ENCODE measurements at regions not wholly inside any gene's neighbourhood (a gene's known extent, or its start where the extent isn't known, plus 50 kb on each side); places are given as distances from the start of the nearest gene placed in this dataset.

DNA sequence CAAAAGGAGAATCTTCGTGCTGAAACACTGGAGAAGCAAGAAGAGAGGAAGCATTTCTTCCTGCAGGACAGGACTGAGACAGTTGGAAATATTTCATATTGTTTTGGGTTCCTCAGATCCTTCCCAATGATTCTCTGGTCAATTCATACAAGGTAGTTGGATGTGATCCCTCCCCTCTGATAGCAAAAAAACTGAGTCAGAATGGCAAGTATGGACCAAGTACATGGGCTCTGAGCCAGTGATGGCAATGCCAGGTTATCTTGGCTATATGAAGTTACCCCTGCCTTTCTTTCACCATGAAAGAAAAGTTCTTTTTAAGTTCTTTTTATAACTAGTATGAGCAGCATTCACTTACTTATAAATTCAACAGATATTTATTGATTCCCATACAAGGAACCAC lies 124.4 kb upstream of the PTPRZ1 start:
- DNase-seq (ENCODE audit: low read depth), result no peak
- no peak for TF ChIP-seq CTCF (IDR thresholded peaks at IDR 0.05; ENCODE audit: low read depth, low read length, missing control alignments)
- no peak overlapping the region for H3K4me3 ChIP-seq (ENCODE audit: low read depth, low read length)

DNA sequence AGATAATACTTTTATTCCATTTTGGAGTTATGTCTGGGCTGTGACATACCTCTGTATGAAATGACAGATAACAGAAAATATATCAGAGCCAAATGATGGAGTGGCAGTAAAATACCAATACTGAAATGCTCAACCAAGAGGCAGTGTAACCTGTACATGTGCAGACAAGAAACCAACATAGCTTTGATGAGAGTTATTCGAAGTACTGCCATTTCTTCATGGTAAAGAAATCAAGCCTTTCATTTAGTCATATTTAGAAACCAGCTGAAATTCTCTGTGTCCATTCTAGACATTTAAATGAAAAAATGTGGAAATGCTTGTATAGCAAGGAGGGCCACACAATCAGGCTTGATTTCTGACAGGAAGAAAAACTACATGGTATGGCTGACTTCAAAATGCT lies 127.1 kb upstream of the PTPRZ1 start:
- no peak for DNase-seq (ENCODE audit: low read depth)
- TF ChIP-seq CTCF (IDR thresholded peaks at IDR 0.05; ENCODE audit: low read depth, low read length, missing control alignments), result no peak
- no peak overlapping the region for H3K4me3 ChIP-seq (ENCODE audit: low read depth, low read length)

DNA sequence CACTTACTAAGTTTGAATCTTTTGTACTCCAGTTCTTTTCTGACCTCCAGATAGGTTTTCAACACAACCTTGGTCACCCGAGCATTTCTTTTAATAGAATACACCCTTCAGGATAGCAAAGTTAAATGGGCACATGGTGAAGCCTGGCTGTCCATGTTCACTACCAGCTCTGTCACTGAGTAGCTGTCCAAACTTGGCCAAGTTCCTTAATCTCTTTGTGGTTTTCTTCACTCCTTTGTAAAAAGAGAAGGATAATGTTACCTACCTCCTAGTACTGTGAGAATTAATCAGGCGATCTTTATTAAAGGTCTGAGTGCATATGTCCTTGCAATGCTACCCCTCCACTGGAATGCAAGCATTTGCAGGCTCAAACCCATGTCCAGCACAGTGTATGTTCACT lies 128.1 kb upstream of the PTPRZ1 start:
- no peak overlapping the region for H3K4me3 ChIP-seq (ENCODE audit: low read depth, low read length)
- no peak for TF ChIP-seq CTCF (IDR thresholded peaks at IDR 0.05; ENCODE audit: low read depth, low read length, missing control alignments)
- DNase-seq (ENCODE audit: low read depth), result no peak

DNA sequence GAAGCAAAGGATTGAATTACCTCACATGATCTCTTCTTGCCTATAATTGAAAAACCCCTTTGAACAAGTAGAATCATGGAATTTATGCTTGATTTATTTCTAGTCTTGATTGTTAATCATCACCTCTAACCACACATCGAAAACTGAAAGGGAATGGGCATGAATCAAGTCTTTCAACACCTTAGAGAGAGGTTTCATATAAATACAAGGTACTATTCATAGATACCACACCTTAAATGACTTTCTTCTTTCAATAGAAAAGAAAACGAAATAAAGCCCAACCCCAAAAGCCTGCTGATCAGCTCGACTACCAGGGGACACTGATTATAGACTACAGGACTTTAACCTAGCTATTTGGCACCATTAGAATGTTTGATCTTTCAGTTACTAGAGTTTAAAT lies 128.6 kb upstream of the PTPRZ1 start:
- H3K4me3 ChIP-seq (ENCODE audit: low read depth, low read length), result no peak overlapping the region
- TF ChIP-seq CTCF (IDR thresholded peaks at IDR 0.05; ENCODE audit: low read depth, low read length, missing control alignments), result no peak
- DNase-seq (ENCODE audit: low read depth), result no peak

GRCh38 chr7:121741896-121742295 lies 131.1 kb upstream of the PTPRZ1 start:
- TF ChIP-seq CTCF (IDR thresholded peaks at IDR 0.05; ENCODE audit: low read depth, low read length, missing control alignments), result no peak
- DNase-seq (ENCODE audit: low read depth), result no peak
- no peak overlapping the region for H3K4me3 ChIP-seq (ENCODE audit: low read depth, low read length)

DNA sequence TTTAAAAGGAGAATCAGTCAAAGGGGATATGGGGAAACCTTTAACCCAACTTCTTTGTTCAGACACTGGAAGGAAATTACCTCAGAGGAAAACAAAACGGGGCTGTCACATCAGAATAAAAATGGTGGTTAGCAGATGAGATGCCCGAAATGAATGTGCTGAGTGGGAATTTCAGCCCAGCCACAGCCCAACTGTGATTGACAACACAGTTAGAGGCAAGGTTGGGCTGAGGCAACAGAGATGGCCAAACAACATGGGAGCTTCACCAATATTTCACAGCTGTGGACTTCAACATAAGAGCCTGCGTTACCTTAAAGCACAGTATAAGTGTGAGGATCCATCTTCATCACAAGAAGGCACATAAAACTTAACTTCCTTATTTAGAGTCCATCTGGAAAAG lies 133.5 kb upstream of the PTPRZ1 start:
- no peak for TF ChIP-seq CTCF (IDR thresholded peaks at IDR 0.05; ENCODE audit: low read depth, low read length, missing control alignments)
- no peak overlapping the region for H3K4me3 ChIP-seq (ENCODE audit: low read depth, low read length)
- no peak for DNase-seq (ENCODE audit: low read depth)

- TF ChIP-seq CTCF (IDR thresholded peaks at IDR 0.05; ENCODE audit: low read depth, low read length, missing control alignments), result no peak
- DNase-seq (ENCODE audit: low read depth), result no peak
- H3K4me3 ChIP-seq (ENCODE audit: low read depth, low read length), result no peak overlapping the region
Measured at GRCh38 chr7:121730869-121731268, 142.1 kb upstream of the PTPRZ1 start.

Measured in GM12864 (cell line).